Endodermal cell (in vitro differentiated cells): ENCODE measurements at regions not wholly inside any gene's neighbourhood (a gene's known extent, or its start where the extent isn't known, plus 50 kb on each side); places are given as distances from the start of the nearest gene placed in this dataset.

Experiments
- DNase-seq: peaks from one replicate; pipeline ENCODE4 v3.0.0-alpha.2; 2017
- H3K27ac ChIP-seq: 2 replicates; pipeline ENCODE4 v1.5.1; 2013; ENCODE audit warnings: mild to moderate bottlenecking, low read depth, low read length, moderate library complexity
- H3K27me3 ChIP-seq: 2 replicates; pipeline ENCODE4 v1.6.1; 2013; ENCODE audit warnings: mild to moderate bottlenecking, low read length, moderate library complexity; ENCODE audit not compliant: insufficient read depth, control insufficient read depth, poor library complexity, severe bottlenecking
- H3K36me3 ChIP-seq: 2 replicates; pipeline ENCODE4 v1.7.0; 2013; ENCODE audit warnings: mild to moderate bottlenecking, low read length, moderate library complexity; ENCODE audit not compliant: control insufficient read depth, insufficient read depth
- H3K4me1 ChIP-seq: one replicate; pipeline ENCODE4 v1.7.0; 2013; ENCODE audit warnings: low read length; ENCODE audit not compliant: control insufficient read depth, insufficient read depth
- H3K4me3 ChIP-seq: 2 replicates; pipeline ENCODE4 v1.5.1; 2013; ENCODE audit warnings: mild to moderate bottlenecking, low read length, moderate library complexity
- H3K9ac ChIP-seq: 2 replicates; pipeline ENCODE4 v1.6.1; 2013; ENCODE audit warnings: mild to moderate bottlenecking, low read length, moderate library complexity; ENCODE audit not compliant: poor library complexity, severe bottlenecking; ENCODE audit errors: extremely low read depth
- H3K9me3 ChIP-seq: 2 replicates; pipeline ENCODE4 v1.6.1; 2013; ENCODE audit warnings: mild to moderate bottlenecking, low read length, moderate library complexity; ENCODE audit not compliant: control insufficient read depth
- H3K27ac Mint-ChIP-seq: 2 replicates; pipeline ENCODE4 v1.8.0; 2020; ENCODE audit warnings: mixed read lengths
- H3K27me3 Mint-ChIP-seq: 2 replicates; pipeline ENCODE4 v1.8.0; 2021; ENCODE audit warnings: mild to moderate bottlenecking, mixed read lengths; ENCODE audit not compliant: insufficient read depth
- H3K36me3 Mint-ChIP-seq: 2 replicates; pipeline ENCODE4 v1.8.0; 2020; ENCODE audit warnings: low read depth, mixed read lengths
- H3K4me1 Mint-ChIP-seq: 2 replicates; pipeline ENCODE4 v1.8.0; 2020; ENCODE audit warnings: mixed read lengths
- H3K4me3 Mint-ChIP-seq: 2 replicates; pipeline ENCODE4 v1.8.0; 2020; ENCODE audit warnings: mild to moderate bottlenecking, moderate library complexity, mixed read lengths
- H3K9me3 Mint-ChIP-seq: 2 replicates; pipeline ENCODE4 v1.8.0; 2020; ENCODE audit warnings: mild to moderate bottlenecking, mixed read lengths
- WGBS, 2 experiments: methylation state at CpG; one replicate each; pipeline versions ENCODE4 v1.1.5 to v1.1.7; 2013; ENCODE audit warnings: missing lambda C conversion rate in 2 of 2, mixed read lengths in 1 of 2; ENCODE audit not compliant: insufficient coverage in 1 of 2, insufficient read length in 1 of 2; 5-methylcytosine and 5-hydroxymethylcytosine counted together
- TF ChIP-seq, protein P1 (sequence below): fragments of 200-600 bp; sonication (generic); conservative IDR thresholded peaks from 2 replicates; pipeline ENCODE4 v1.5.0; 2021; ENCODE audit warnings: antibody characterized with exemption, mild to moderate bottlenecking

DNA sequence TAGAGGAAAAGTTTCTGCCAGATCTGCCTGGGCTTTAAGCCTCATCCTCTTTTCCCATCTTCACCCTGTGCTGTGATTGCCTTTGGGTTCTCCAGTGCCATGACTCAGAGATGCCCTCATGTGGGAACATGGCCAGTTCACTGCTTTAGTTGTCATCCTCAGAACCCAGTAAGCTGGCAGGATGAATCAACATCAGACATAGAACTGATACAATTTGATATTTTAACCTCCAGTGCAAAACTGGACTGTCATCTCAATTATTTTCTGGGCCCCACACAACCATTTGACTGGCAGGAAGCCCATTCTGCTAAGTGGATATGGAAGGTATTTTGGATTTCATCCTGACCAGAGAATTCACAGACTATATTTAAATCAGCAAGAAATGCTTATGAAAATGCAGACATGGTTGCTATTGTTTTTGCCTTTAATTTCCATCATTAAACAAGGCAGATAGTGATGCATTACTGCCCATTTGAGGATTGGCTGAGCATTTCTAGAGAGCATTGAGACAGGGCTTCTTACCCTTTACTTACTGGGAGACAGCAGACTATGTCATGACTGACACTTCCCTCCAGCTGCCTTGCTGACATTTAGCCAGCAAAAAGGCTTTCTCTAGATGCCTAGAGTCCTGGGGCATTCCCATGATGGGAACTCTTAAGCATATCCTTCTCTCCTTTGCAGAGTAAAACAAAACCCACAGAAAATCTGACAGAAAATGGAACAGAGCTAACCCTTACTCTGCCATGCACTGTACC lies 327.1 kb upstream of the MTNR1B start:
- Histone ChIP-seq H3K9ac (no peak overlapping the region), H3K9me3 (no peaks in the 10 kb centered on the region), H3K4me1 (no peaks in the 10 kb centered on the region), H3K36me3 (no peaks in the 10 kb centered on the region), H3K4me3 (no peak overlapping the region), H3K27ac (no peak overlapping the region), H3K27me3 (no peaks in the 10 kb centered on the region)
- DNase-seq, result no peak
- no peaks in the 10 kb centered on the region for H3K36me3 Mint-ChIP-seq
- H3K4me1 Mint-ChIP-seq, result peaks cover 2% of the 10 kb centered on the region
- no peaks in the 10 kb centered on the region for H3K9me3 Mint-ChIP-seq
- no peaks in the 10 kb centered on the region for H3K27me3 Mint-ChIP-seq
- H3K4me3 Mint-ChIP-seq, result no peak overlapping the region
- TF ChIP-seq, protein P1, sequence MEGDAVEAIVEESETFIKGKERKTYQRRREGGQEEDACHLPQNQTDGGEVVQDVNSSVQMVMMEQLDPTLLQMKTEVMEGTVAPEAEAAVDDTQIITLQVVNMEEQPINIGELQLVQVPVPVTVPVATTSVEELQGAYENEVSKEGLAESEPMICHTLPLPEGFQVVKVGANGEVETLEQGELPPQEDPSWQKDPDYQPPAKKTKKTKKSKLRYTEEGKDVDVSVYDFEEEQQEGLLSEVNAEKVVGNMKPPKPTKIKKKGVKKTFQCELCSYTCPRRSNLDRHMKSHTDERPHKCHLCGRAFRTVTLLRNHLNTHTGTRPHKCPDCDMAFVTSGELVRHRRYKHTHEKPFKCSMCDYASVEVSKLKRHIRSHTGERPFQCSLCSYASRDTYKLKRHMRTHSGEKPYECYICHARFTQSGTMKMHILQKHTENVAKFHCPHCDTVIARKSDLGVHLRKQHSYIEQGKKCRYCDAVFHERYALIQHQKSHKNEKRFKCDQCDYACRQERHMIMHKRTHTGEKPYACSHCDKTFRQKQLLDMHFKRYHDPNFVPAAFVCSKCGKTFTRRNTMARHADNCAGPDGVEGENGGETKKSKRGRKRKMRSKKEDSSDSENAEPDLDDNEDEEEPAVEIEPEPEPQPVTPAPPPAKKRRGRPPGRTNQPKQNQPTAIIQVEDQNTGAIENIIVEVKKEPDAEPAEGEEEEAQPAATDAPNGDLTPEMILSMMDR, result no peak
- no peak overlapping the region for H3K27ac Mint-ChIP-seq

DNA sequence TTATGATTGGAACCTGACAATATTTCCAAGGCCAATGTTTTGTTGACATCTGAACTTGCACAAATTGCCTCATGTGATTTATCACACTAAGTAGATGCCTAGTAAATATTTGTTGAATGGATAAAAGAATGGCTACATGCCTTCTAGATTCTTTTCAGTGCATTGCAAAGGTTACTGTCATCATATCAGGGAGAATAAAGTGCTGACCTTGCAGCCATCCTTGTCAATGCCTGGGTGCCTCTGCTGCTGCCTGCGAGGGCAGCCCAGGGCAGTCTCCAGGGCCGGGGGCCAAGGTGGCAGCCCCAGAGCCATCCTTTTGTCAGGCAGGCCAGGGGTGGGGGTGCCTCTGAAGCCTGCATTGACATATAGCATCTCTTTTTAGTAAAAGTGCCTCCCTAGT lies 325.6 kb upstream of the MTNR1B start:
- Mint-ChIP-seq H3K36me3 (no peaks in the 10 kb centered on the region), H3K27me3 (no peaks in the 10 kb centered on the region), H3K4me1 (peaks cover 2% of the 10 kb centered on the region), H3K4me3 (no peak overlapping the region), H3K27ac (no peak overlapping the region), H3K9me3 (no peaks in the 10 kb centered on the region)
- WGBS, 2 experiments, result 89% methylated on average over 2 of the region's 2 CpGs; no CpG with 5 or more reads in 1 of the 2 experiments
- Histone ChIP-seq H3K27ac (no peak overlapping the region), H3K27me3 (no peaks in the 10 kb centered on the region), H3K9ac (no peak overlapping the region), H3K9me3 (no peaks in the 10 kb centered on the region), H3K36me3 (no peaks in the 10 kb centered on the region), H3K4me3 (no peak overlapping the region), H3K4me1 (no peaks in the 10 kb centered on the region)
- TF ChIP-seq, protein P1, result no peak
- DNase-seq, result no peak

DNA sequence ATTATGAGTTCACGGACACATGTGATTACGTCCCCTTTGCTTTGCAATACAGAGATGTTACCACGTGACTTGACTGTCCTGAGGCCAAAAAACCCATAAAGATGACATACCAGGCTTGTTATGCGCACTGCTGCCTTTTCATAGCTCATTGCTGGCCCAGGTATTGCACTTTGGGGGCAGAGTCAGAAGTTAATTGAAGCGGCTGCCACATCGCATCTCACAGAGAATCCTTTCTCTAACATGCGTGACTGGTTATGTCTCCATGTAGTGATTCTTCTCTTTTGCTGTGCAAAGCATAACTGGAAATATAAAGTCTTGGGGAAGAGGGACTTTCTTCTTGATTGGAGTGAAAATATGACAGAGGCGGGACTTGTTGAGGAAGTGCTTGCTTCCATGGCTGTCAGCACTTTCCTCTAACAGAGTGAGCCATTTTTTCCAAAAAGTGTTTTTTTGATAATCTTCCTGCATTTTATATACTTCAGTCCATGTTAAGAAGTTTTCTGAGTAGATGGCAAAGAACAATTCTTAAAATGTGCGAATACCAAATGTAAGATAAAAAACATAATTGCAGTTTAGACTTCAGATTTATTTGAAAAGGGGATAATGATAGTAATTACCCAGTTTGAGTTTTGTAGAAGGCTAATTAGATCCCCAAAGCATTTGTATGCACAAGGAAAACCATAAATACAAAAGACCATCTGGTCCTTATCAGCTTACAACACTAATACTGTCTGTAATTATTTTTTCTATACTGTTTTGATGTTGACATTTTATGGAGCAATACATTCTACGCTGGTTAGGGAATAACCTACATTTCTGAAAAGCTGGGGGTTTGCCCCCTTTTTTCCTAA lies 324.6 kb upstream of the MTNR1B start:
- WGBS, 2 experiments, result 92% methylated on average over 7 to 10 of the region's 10 CpGs
- Histone ChIP-seq H3K9me3 (no peaks in the 10 kb centered on the region), H3K4me1 (no peaks in the 10 kb centered on the region), H3K4me3 (no peak overlapping the region), H3K9ac (no peak overlapping the region), H3K27ac (no peak overlapping the region), H3K27me3 (no peaks in the 10 kb centered on the region), H3K36me3 (no peaks in the 10 kb centered on the region)
- Mint-ChIP-seq H3K27ac (no peak overlapping the region), H3K4me1 (peaks cover 2% of the 10 kb centered on the region), H3K36me3 (no peaks in the 10 kb centered on the region), H3K4me3 (no peak overlapping the region), H3K27me3 (no peaks in the 10 kb centered on the region), H3K9me3 (no peaks in the 10 kb centered on the region)
- TF ChIP-seq, protein P1, result no peak
- DNase-seq, result no peak
